IMR-90 (cell line): ENCODE measurements at regions not wholly inside any gene's neighbourhood (a gene's known extent, or its start where the extent isn't known, plus 50 kb on each side); places are given as distances from the start of the nearest gene placed in this dataset.

ENCODE experiments used
- ATAC-seq: fragments of 200-7000 bp; cut with Tn5 transposase; 2 replicates; pipeline ENCODE4 v1.9.1; 2020; ENCODE audit warnings: low read depth, mild to moderate bottlenecking, moderate library complexity
- BruUV-seq: library from RNA; stranded (reverse); fragments of 400-500 nt; replicated peaks from 2 replicates; lab custom pipeline; 2021; lab: Mats Ljungman, UMichigan
- CTCF ChIA-PET: fragments of 300-600 bp; formaldehyde crosslinking; extraction: SDS; loops from one replicate; lab custom pipeline; 2021; ENCODE audit warnings: antibody characterized with exemption; lab: Yijun Ruan, JAX
- POLR2A ChIA-PET: fragments of 300-600 bp; sonication (Branson Sonifier 250); formaldehyde crosslinking; loops from one replicate; lab custom pipeline; 2022; ENCODE audit warnings: antibody characterized with exemption; ENCODE audit not compliant: unreplicated experiment; lab: Charles Lee
- DNase-seq: peaks from one replicate; pipeline ENCODE4 v3.0.0; 2013
- H2AFZ ChIP-seq: replicated peaks from 2 replicates; pipeline ENCODE3; 2013; ENCODE audit warnings: low read length, mild to moderate bottlenecking; ENCODE audit not compliant: poor library complexity
- H2AK5ac ChIP-seq: 2 replicates; pipeline ENCODE4 v1.6.1; 2013; ENCODE audit warnings: low read depth, low read length, inconsistent platforms
- H2AK9ac ChIP-seq: replicated peaks from 2 replicates; pipeline ENCODE3; 2013; ENCODE audit warnings: mild to moderate bottlenecking, low read depth, low read length, moderate library complexity; ENCODE audit not compliant: poor library complexity
- H2BK120ac ChIP-seq: 2 replicates; pipeline ENCODE4 v1.6.1; 2013; ENCODE audit warnings: low read depth, low read length, inconsistent platforms
- H2BK15ac ChIP-seq: 3 replicates; pipeline ENCODE4 v1.6.1; 2013; ENCODE audit warnings: low read depth, low read length, inconsistent platforms
- H2BK20ac ChIP-seq: 2 replicates; pipeline ENCODE4 v1.6.1; 2013; ENCODE audit warnings: low read depth, mild to moderate bottlenecking, inconsistent platforms, low read length, moderate library complexity
- H2BK5ac ChIP-seq: 2 replicates; pipeline ENCODE4 v1.6.1; 2013; ENCODE audit warnings: mild to moderate bottlenecking, low read depth, low read length, inconsistent platforms; ENCODE audit not compliant: poor library complexity, severe bottlenecking
- H3K14ac ChIP-seq: replicated peaks from 2 replicates; pipeline ENCODE4 v1.6.1; 2013; ENCODE audit warnings: low read depth, low read length, inconsistent platforms
- H3K18ac ChIP-seq: 2 replicates; pipeline ENCODE4 v1.6.1; 2013; ENCODE audit warnings: low read depth, low read length, control low read depth
- H3K23ac ChIP-seq: 2 replicates; pipeline ENCODE4 v1.6.1; 2013; ENCODE audit warnings: low read depth, low read length, inconsistent platforms
- H3K27ac ChIP-seq: 2 replicates; pipeline ENCODE4 v1.5.1; 2013; ENCODE audit warnings: mild to moderate bottlenecking, control low read depth, low read length; ENCODE audit not compliant: insufficient read depth
- H3K27me3 ChIP-seq: 2 replicates; pipeline ENCODE4 v1.6.1; 2013; ENCODE audit warnings: low read length; ENCODE audit not compliant: control insufficient read depth, insufficient read depth
- H3K36me3 ChIP-seq: 2 replicates; pipeline ENCODE4 v1.6.1; 2013; ENCODE audit warnings: low read length, mixed read lengths; ENCODE audit not compliant: control insufficient read depth, insufficient read depth
- H3K4ac ChIP-seq: 2 replicates; pipeline ENCODE4 v1.6.1; 2013; ENCODE audit warnings: low read depth, low read length, inconsistent platforms
- H3K4me1 ChIP-seq: 2 replicates; pipeline ENCODE4 v1.6.1; 2013; ENCODE audit warnings: low read length, mixed read lengths; ENCODE audit not compliant: control insufficient read depth, insufficient read depth
- H3K4me2 ChIP-seq: 2 replicates; pipeline ENCODE4 v1.6.1; 2013; ENCODE audit warnings: low read depth, mild to moderate bottlenecking, control low read depth, low read length, moderate library complexity
- H3K4me3 ChIP-seq: 2 replicates; pipeline ENCODE4 v1.5.1; 2013; ENCODE audit warnings: low read depth, mild to moderate bottlenecking, control low read depth, low read length, moderate library complexity; ENCODE audit not compliant: insufficient read depth
- H3K56ac ChIP-seq: 2 replicates; pipeline ENCODE4 v1.6.1; 2013; ENCODE audit warnings: low read length, inconsistent platforms; ENCODE audit not compliant: insufficient read depth; ENCODE audit errors: extremely low read depth
- H3K79me1 ChIP-seq, 2 experiments: 2 replicates each; pipeline ENCODE4 v1.6.1; 2013; ENCODE audit warnings: low read length in 2 of 2, inconsistent platforms in 1 of 2, low read depth in 1 of 2
- H3K9ac ChIP-seq: 2 replicates; pipeline ENCODE4 v1.6.1; 2013; ENCODE audit warnings: low read depth, low read length, control low read depth
- H3K9me1 ChIP-seq: 2 replicates; pipeline ENCODE4 v1.6.1; 2013; ENCODE audit warnings: low read length, inconsistent platforms; ENCODE audit not compliant: insufficient read depth
- H3K9me3 ChIP-seq: 2 replicates; pipeline ENCODE4 v1.6.1; 2013; ENCODE audit warnings: low read length; ENCODE audit not compliant: control insufficient read depth, insufficient read depth
- H4K20me1 ChIP-seq: 2 replicates; pipeline ENCODE4 v1.6.1; 2013; ENCODE audit warnings: low read length, inconsistent platforms; ENCODE audit not compliant: insufficient read depth
- H4K5ac ChIP-seq: 2 replicates; pipeline ENCODE4 v1.6.1; 2013; ENCODE audit warnings: mild to moderate bottlenecking, low read depth, low read length, control low read depth
- H4K8ac ChIP-seq, 2 experiments: 2 replicates each; pipeline ENCODE4 v1.6.1; 2013; ENCODE audit warnings: low read depth in 2 of 2, low read length in 2 of 2, control low read depth in 1 of 2, inconsistent platforms in 1 of 2
- H4K91ac ChIP-seq: 2 replicates; pipeline ENCODE4 v1.6.1; 2013; ENCODE audit warnings: low read depth, low read length, inconsistent platforms; ENCODE audit not compliant: insufficient read depth
- CEBPB ChIP-seq: IDR thresholded peaks from 2 replicates; pipeline ENCODE4 v1.6.1; 2012; ENCODE audit warnings: low read depth, low read length, improper control_type of control experiment
- MXI1 ChIP-seq: IDR thresholded peaks from 2 replicates; pipeline ENCODE4 v1.6.1; 2012; ENCODE audit warnings: low read depth, mild to moderate bottlenecking, low read length, moderate library complexity, borderline replicate concordance
- POLR2A ChIP-seq: IDR thresholded peaks from 2 replicates; pipeline ENCODE4 v1.6.1; 2012; ENCODE audit warnings: mild to moderate bottlenecking, low read depth, low read length
- SMC3 ChIP-seq: fragments of 150-350 bp; IDR thresholded peaks from 2 replicates; pipeline ENCODE4 v1.6.1; 2016; ENCODE audit warnings: low read depth, mild to moderate bottlenecking, antibody characterized with exemption, low read length, moderate library complexity
- WGBS, 2 experiments: methylation state at CpG; one replicate each; pipeline versions ENCODE4 v1.1.5 to v1.1.7; 2013; ENCODE audit warnings: missing lambda C conversion rate in 2 of 2; ENCODE audit not compliant: insufficient read length in 1 of 2; ENCODE audit errors: extremely low coverage in 2 of 2; 5-methylcytosine and 5-hydroxymethylcytosine counted together
- dilution Hi-C: fragments of 300-500 bp; cut with HindIII; formaldehyde crosslinking; loops from one replicate; pipeline ENCODE4 v1.14.3; 2018; ENCODE audit warnings: low sequenced_read_pairs; ENCODE audit not compliant: unreplicated experiment
- in situ Hi-C: fragments of 300-500 bp; cut with MboI; formaldehyde crosslinking; loops from 3 replicates; pipeline ENCODE4 v1.14.3; 2019; ENCODE audit warnings: low sequenced_read_pairs, inconsistent platforms, mixed read lengths
- intact Hi-C: fragments of 100-400 bp; cut with micrococcal nuclease; formaldehyde crosslinking; loops from 2 replicates; pipeline ENCODE4 v1.10.0; 2022

- in situ Hi-C loops, result no loop called here
- Histone ChIP-seq H3K27me3 (no peaks in the 10 kb centered on the region), H3K56ac (no peak overlapping the region), H4K5ac (no peak overlapping the region), H3K27ac (no peak overlapping the region), H3K9me1 (no peaks in the 10 kb centered on the region), H4K20me1 (no peaks in the 10 kb centered on the region), H2BK15ac (no peak overlapping the region), H3K23ac (no peak overlapping the region), H3K4ac (no peak overlapping the region), H4K91ac (no peak overlapping the region), H4K8ac (no peak overlapping the region), H2BK120ac (no peak overlapping the region), H3K79me1 (no peaks in the 10 kb centered on the region), H3K9me3 (peaks cover 4% of the 10 kb centered on the region; the same call in 1 of the 2 replicates), H3K14ac (no peak overlapping the region), H3K18ac (no peak overlapping the region), H2BK5ac (no peak overlapping the region), H3K4me2 (no peak overlapping the region), H2BK20ac (no peak overlapping the region), H3K4me1 (no peaks in the 10 kb centered on the region), H3K9ac (no peak overlapping the region), H2AK9ac (no peak overlapping the region), H2AFZ (no peak overlapping the region), H3K36me3 (no peaks in the 10 kb centered on the region), H2AK5ac (no peak overlapping the region), H3K4me3 (no peak overlapping the region)
- no peak for DNase-seq
- POLR2A ChIA-PET, result no interaction called here
- no peak for ATAC-seq
- no CpG with 5 or more reads among the region's 1 CpG for WGBS, 2 experiments
- CTCF ChIA-PET, result no interaction called here
- intact Hi-C loops, result no loop called here
- BruUV-seq, result no TSS peak
- TF ChIP-seq POLR2A (no peak), MXI1 (no peak), CEBPB (no peak), SMC3 (no peak)
- dilution Hi-C loops, result no loop called here
These were observed 299.2 kb upstream of the KLHL1 start for GRCh38 chr13:70407486-70407885.
